OCI-LY1 (cell line): ENCODE measurements at regions not wholly inside any gene's neighbourhood (a gene's known extent, or its start where the extent isn't known, plus 50 kb on each side); places are given as distances from the start of the nearest gene placed in this dataset.

Experiments
- EZH2 ChIP-seq: fragments of 200-600 bp; sonication (generic), shearing (Covaris generic); IDR thresholded peaks from 2 replicates; pipeline ENCODE4 v1.8.0; 2017; ENCODE audit warnings: borderline replicate concordance, mixed run types, mild to moderate bottlenecking, antibody characterized with exemption, low read length, moderate library complexity, mixed read lengths
- TF ChIP-seq, protein P1 (sequence below): fragments of 200-600 bp; sonication (generic), shearing (Covaris generic); IDR thresholded peaks from 2 replicates; pipeline ENCODE4 v1.5.1; 2017; ENCODE audit warnings: mild to moderate bottlenecking, antibody characterized with exemption, low read length, moderate library complexity, mixed read lengths

DNA sequence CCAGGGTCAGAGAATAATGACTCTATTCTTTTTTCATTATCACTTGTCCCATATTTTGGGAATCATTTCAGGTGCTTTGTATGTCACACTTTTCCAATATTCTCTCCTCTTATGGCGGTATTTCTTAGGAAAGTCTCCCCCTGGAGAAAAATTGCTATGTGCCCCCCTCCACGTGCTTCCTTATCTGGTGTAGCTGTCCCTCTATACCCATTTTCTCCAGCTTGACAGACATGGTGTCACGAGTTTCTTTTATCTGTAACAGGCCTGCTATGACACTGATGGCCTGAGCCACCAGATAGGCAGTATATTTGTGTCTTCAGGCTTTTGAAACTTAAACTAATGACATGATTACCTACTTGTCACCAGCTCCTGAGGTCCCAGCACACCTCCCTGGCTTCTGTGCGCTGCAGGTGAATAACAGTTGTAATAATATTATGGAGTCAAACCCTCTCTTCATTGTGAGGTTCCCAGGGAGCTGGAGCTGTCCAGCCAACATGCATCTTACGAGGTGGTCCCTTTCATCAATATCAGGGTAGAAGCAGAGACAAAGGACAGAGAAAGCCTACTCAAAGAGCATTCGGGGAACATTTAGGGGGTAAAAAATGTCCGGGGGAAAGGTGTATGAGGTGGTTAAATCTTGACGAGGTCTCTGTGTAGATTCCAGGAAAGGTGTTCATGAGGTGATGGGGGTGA is 71.2 kb upstream of the DUSP10 start:
- TF ChIP-seq, protein P1, sequence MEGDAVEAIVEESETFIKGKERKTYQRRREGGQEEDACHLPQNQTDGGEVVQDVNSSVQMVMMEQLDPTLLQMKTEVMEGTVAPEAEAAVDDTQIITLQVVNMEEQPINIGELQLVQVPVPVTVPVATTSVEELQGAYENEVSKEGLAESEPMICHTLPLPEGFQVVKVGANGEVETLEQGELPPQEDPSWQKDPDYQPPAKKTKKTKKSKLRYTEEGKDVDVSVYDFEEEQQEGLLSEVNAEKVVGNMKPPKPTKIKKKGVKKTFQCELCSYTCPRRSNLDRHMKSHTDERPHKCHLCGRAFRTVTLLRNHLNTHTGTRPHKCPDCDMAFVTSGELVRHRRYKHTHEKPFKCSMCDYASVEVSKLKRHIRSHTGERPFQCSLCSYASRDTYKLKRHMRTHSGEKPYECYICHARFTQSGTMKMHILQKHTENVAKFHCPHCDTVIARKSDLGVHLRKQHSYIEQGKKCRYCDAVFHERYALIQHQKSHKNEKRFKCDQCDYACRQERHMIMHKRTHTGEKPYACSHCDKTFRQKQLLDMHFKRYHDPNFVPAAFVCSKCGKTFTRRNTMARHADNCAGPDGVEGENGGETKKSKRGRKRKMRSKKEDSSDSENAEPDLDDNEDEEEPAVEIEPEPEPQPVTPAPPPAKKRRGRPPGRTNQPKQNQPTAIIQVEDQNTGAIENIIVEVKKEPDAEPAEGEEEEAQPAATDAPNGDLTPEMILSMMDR = no peak
- no peak for TF ChIP-seq EZH2
